ENCODE measurements at regions not wholly inside any gene's neighbourhood (a gene's known extent, or its start where the extent isn't known, plus 50 kb on each side); places are given as distances from the start of the nearest gene placed in this dataset.

DNA sequence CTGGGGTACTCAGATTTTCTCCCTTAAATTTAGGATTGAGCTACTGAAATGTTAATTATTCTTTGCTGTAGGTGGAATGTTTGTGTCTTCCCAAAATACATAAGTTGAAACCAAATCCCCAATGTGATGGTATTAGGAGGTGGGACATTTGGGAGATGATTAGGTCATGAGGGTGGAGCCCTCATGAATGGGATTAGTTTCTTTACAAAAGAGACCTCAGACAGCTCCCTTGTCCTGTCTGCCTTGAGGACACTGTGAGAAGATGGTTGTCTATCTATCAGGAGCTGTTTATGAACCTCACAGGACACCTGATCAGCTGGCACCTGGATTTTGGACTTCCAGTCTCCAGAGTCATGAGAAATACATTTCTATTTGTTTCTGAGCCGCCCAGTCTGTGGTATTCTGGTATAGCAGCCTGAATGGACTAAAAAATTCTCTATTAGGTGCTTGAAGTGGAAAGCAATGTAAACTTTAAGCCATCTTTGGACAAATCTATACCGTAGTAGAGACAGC lies 99.2 kb upstream of the UXS1 start (continued):
- TF ChIP-seq MGA (IDR thresholded peaks at IDR 0.05), result no peak

Data from K562 (cell line).